Activated CD8-positive, alpha-beta T cell treated with anti-CD3 and anti-CD28 coated beads, Interleukin-2, amount 10 ng/mL, durations not matched to agents 7 days and 5 days (primary cell): ENCODE measurements at regions not wholly inside any gene's neighbourhood (a gene's known extent, or its start where the extent isn't known, plus 50 kb on each side); places are given as distances from the start of the nearest gene placed in this dataset.
"Not testable (repeated sequence)": the region's sequence is repeated elsewhere in the genome, so short reads cannot be mapped to it uniquely, and the experiment has no call there.

Experiments
- ATAC-seq: fragments of 150-1000 bp; cut with Tn5 transposase; one replicate; pipeline ENCODE4 v1.10.0; 2021; ENCODE audit warnings: moderate library complexity
- CTCF ChIA-PET: fragments of 350-600 bp; sonication (Branson Sonifier 250); formaldehyde crosslinking; loops from one replicate; lab custom pipeline; 2021; ENCODE audit warnings: antibody characterized with exemption; lab: Charles Lee
- POLR2A ChIA-PET: fragments of 350-600 bp; sonication (Branson Sonifier 250); formaldehyde crosslinking; loops from one replicate; lab custom pipeline; 2021; ENCODE audit warnings: antibody characterized with exemption; lab: Charles Lee
- DNase-seq: peaks from one replicate; pipeline ENCODE4 v3.0.0-alpha.2; 2020
- H3K27ac Mint-ChIP-seq: one replicate; pipeline ENCODE4 v1.8.0; 2021; ENCODE audit warnings: mild to moderate bottlenecking, mixed read lengths
- H3K27me3 Mint-ChIP-seq: one replicate; pipeline ENCODE4 v1.8.0; 2021; ENCODE audit warnings: low read depth, mixed read lengths
- H3K36me3 Mint-ChIP-seq: one replicate; pipeline ENCODE4 v1.8.0; 2021; ENCODE audit warnings: low read depth, mixed read lengths
- H3K4me1 Mint-ChIP-seq: one replicate; pipeline ENCODE4 v1.8.0; 2021; ENCODE audit warnings: low read depth, mixed read lengths
- H3K4me3 Mint-ChIP-seq: one replicate; pipeline ENCODE4 v1.8.0; 2021; ENCODE audit warnings: mild to moderate bottlenecking, mixed read lengths
- H3K9me3 Mint-ChIP-seq: one replicate; pipeline ENCODE4 v1.8.0; 2022; ENCODE audit warnings: mixed read lengths; ENCODE audit not compliant: insufficient read depth

DNA sequence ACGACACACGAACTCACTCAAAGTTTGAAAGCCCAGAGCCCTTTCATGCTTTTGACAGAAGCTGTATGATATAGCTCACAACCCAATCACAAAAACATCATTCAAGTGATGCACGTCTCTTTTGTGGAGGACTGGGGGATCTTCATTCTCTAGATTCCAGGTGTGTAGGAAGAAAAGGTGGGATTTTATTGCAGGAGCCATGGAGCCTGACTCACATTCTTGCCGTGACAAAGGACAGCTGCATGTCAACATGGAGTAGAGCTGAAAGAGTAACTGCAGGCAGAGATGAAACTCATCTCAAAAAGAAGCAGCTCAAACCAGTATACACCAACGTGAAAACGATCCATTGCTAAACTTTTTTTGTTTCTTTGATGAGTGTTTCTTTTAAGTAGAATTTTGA lies 50.9 kb upstream of the PDE1A start:
- no peak for DNase-seq
- no peak overlapping the region for H3K4me3 Mint-ChIP-seq
- peaks cover 7% of the 10 kb centered on the region for H3K9me3 Mint-ChIP-seq
- CTCF ChIA-PET, result no interaction called here
- ATAC-seq, result no peak
- POLR2A ChIA-PET, result no interaction called here
- no peaks in the 10 kb centered on the region for H3K27me3 Mint-ChIP-seq
- no peaks in the 10 kb centered on the region for H3K4me1 Mint-ChIP-seq
- no peaks in the 10 kb centered on the region for H3K36me3 Mint-ChIP-seq
- H3K27ac Mint-ChIP-seq, result no peak overlapping the region

DNA sequence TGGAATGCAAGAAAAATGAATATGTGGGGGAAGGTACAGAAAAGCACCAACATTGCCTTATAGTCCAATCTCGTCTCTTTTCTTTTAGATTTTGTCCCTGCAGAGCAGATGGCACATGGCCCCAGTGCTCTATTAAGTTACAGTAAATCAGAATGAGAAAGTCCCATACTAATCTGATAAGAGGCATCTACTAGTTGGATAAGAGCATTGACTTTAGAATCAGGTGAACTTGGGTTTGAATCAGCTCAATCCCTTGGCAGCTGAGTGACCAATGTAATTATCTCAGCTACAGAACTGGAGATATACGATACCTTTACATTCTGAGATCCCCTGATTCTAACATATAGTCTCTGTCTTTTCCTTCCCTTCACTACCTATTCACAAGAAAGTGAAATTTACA lies 54.8 kb upstream of the PDE1A start:
- Mint-ChIP-seq H3K27ac (no peak overlapping the region), H3K36me3 (no peaks in the 10 kb centered on the region), H3K27me3 (no peaks in the 10 kb centered on the region), H3K9me3 (no peaks in the 10 kb centered on the region), H3K4me3 (no peak overlapping the region), H3K4me1 (no peaks in the 10 kb centered on the region)
- CTCF ChIA-PET, result interaction anchor here (0.6 to 1.1 kb wide), 2 partner anchors 171 to 241 kb away, joined by 3 to 4 read pairs; no protein-coding TSS in a partner anchor
- ATAC-seq (no peak), DNase-seq (no peak)
- POLR2A ChIA-PET, result no interaction called here

DNA sequence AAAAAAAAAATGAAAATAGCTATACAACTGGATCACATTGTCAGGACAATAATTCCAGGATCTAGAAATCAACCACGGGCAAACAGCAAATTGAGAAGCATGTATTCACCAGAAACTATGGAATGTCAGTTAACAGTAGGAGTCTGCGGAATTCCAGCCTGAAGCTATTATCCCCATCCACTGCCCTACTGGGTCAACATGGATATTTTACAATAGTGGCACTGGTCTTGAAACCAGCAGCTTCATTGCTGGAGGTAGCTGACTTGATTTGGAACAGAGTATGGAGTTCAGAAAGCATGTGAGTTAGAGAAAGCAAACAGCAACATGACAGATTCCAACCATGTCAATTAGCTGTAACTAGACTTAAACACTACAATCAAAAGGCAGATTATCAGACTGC lies 55.7 kb upstream of the PDE1A start:
- ATAC-seq (no peak), DNase-seq (no peak)
- Mint-ChIP-seq H3K4me1 (no peaks in the 10 kb centered on the region), H3K4me3 (no peak overlapping the region), H3K36me3 (no peaks in the 10 kb centered on the region), H3K9me3 (no peaks in the 10 kb centered on the region), H3K27ac (no peak overlapping the region), H3K27me3 (no peaks in the 10 kb centered on the region)
- ChIA-PET CTCF (interaction anchor here (1.1 kb wide), 1 partner anchor 170 kb away, joined by 3 read pairs; no protein-coding TSS in a partner anchor), POLR2A (no interaction called here)

DNA sequence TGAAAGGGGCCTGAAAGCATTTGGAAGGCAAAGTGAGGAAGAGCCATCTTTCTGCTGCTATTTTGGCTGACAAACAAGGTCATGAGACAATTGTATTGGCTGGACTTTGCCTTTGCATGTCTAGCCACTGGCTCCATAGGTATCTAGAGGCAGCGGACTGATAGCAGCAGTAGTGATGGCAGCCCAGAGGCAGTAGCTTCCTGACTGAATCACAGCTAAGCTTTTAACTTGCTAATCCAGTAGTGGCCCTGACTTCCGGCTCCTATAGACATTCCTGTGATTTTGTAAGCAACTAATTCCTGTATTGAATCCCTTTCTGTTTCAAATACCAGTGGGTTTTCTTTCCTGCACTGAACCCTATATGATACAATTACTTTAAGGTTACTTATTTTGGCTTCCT lies 69.8 kb upstream of the PDE1A start:
- Mint-ChIP-seq H3K27ac (no peak overlapping the region), H3K4me3 (no peak overlapping the region), H3K9me3 (no peaks in the 10 kb centered on the region), H3K27me3 (no peaks in the 10 kb centered on the region), H3K36me3 (no peaks in the 10 kb centered on the region), H3K4me1 (no peaks in the 10 kb centered on the region)
- no peak for DNase-seq
- ChIA-PET CTCF (no interaction called here), POLR2A (no interaction called here)
- no peak for ATAC-seq

DNA sequence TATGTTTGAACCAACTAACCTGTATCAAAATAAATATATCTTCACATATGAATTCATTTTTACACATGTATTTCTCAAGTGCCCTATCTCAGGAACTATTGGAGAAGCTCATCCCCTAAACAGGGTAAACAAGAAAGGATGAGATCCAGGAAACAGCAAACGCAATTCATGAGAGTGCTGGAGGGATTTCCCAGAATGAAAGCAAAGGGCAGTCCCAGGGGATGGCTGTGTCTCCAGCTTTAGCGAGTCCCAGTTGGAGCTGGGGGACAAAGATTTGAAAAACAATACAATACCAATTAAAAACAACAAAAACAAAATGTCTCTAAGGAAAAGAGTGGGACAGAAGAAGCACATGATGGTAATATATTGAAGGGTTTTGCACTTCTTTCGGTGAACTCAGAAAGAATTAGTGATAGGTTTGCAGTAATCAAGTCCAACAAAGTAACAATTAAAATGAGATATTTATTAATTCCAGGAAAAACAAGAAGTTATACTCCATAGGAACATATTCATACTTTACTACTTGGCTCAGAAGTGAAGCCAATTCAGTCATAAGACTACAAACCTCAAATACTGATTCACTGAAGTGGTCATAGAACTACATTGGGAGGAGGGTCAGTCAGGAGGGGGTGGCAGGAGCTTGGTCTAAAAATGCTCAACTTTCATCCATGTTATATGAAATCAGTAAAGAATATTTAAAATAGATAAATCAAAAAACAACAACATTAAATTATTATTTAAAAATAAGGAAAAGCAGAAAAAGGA lies 73.1 kb upstream of the PDE1A start:
- DNase-seq, result no peak
- ChIA-PET POLR2A (no interaction called here), CTCF (no interaction called here)
- Mint-ChIP-seq H3K36me3 (no peaks in the 10 kb centered on the region), H3K27me3 (no peaks in the 10 kb centered on the region), H3K4me1 (no peaks in the 10 kb centered on the region), H3K4me3 (no peak overlapping the region), H3K9me3 (no peaks in the 10 kb centered on the region), H3K27ac (no peak overlapping the region)
- no peak for ATAC-seq

DNA sequence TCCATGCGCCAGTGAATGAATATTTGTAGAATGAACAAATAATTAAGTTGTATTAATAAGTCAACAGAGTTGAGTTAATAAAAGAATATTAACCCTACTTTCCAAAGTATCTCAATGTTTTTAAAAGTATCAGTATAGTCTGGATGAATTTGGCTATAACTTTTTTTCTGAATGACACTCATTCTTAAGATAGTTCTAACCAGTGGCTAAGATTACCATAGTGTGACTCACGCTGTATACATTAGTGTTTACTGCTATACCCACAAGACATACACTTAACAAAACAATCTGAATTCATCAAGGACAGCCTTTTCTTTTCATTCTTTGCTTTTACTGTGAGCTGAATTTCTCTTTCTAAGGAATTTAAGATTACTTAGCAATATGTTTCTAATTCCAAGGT lies 77.0 kb upstream of the PDE1A start:
- Mint-ChIP-seq H3K9me3 (no peaks in the 10 kb centered on the region), H3K4me1 (no peaks in the 10 kb centered on the region), H3K4me3 (no peak overlapping the region), H3K27ac (no peak overlapping the region), H3K36me3 (no peaks in the 10 kb centered on the region), H3K27me3 (no peaks in the 10 kb centered on the region)
- ATAC-seq (no peak), DNase-seq (no peak)
- ChIA-PET CTCF (no interaction called here), POLR2A (no interaction called here)

DNA sequence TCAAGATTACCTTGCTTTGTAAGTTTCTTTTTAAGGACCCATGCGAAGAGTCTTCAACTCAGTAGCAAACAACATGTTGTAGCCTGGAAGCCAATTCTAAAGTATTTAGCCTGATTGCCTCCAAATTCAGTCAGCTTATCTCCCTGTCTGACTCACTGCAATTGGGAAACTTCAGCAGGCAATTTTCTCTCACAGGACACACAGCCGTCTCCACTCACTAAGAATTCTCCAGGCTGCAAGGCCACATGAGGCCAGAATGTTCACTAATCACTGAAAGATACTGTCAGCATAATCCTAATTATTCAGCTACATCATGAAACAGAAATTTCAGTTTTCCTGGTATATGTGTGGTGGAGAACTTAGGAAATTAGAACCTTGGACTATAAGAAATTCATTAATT lies 78.1 kb upstream of the PDE1A start:
- Mint-ChIP-seq H3K27ac (no peak overlapping the region), H3K36me3 (no peaks in the 10 kb centered on the region), H3K4me3 (no peak overlapping the region), H3K27me3 (no peaks in the 10 kb centered on the region), H3K4me1 (no peaks in the 10 kb centered on the region), H3K9me3 (no peaks in the 10 kb centered on the region)
- DNase-seq (no peak), ATAC-seq (no peak)
- CTCF ChIA-PET, result no interaction called here
- POLR2A ChIA-PET, result no interaction called here

DNA sequence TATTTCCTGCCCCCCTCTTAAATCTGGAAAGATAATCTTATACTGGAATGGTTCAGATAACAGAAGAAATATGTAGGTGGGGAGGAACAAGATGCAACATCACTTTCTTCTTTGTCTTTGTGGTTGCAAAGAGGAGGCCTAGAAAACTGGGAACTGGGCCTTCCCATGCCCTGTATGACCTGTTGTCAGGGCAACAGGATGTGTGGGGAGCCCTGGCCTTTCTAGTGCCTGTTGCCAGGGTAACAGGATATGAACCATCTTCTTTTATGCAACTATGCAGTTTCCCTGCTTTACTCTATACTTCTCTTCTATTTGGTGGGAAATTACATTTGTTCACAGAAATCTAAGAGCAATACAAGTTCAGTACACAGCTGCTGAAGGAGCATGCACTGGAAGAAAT lies 79.8 kb upstream of the PDE1A start:
- DNase-seq (no peak), ATAC-seq (no peak)
- no peaks in the 10 kb centered on the region for H3K4me1 Mint-ChIP-seq
- H3K4me3 Mint-ChIP-seq, result no peak overlapping the region
- H3K36me3 Mint-ChIP-seq, result no peaks in the 10 kb centered on the region
- no peaks in the 10 kb centered on the region for H3K9me3 Mint-ChIP-seq
- no peak overlapping the region for H3K27ac Mint-ChIP-seq
- ChIA-PET CTCF (no interaction called here), POLR2A (no interaction called here)
- no peaks in the 10 kb centered on the region for H3K27me3 Mint-ChIP-seq

DNA sequence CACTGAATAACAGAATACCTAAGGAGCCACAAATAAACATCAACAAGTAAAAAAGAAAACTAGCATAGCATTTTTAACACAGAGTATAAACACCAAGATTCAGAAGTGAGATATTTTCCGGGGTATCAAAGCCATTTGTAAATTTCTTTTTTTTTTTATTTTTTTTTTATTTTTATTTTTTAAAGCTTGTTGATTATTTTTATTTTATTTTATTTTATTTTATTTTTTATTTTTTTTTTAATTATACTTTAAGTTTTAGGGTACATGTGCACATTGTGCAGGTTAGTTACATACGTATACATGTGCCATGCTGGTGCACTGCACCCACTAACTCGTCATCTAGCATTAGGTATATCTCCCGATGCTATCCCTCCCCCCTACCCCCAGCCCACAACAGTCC lies 81.7 kb upstream of the PDE1A start:
- POLR2A ChIA-PET, H3K4me1 Mint-ChIP-seq, CTCF ChIA-PET, ATAC-seq, H3K36me3 Mint-ChIP-seq, DNase-seq, H3K4me3 Mint-ChIP-seq, H3K27ac Mint-ChIP-seq, H3K9me3 Mint-ChIP-seq, H3K27me3 Mint-ChIP-seq: not testable (repeated sequence)

DNA sequence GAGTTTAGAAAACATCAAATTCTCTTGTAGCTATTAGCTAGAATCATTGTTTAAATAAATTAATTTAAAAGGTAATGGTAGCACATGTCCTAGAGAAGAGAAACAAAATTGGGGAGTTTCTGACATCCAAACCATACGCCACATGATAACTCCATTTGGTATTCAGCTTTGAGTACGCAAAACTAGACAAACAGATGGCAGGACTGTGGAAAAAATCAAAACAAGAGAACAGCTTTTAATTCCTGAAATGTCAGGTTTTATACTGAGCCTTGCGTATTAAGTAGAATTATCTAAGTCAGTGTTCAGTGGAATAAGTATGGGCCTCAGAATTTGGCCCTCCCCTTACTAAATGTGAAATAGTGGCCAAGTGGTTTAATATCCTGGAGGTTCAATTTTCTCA lies 82.4 kb upstream of the PDE1A start:
- ATAC-seq (no peak), DNase-seq (no peak)
- Mint-ChIP-seq H3K27me3 (no peaks in the 10 kb centered on the region), H3K27ac (no peak overlapping the region), H3K9me3 (no peaks in the 10 kb centered on the region), H3K4me1 (no peaks in the 10 kb centered on the region), H3K4me3 (no peak overlapping the region), H3K36me3 (no peaks in the 10 kb centered on the region)
- CTCF ChIA-PET, result no interaction called here
- POLR2A ChIA-PET, result no interaction called here

DNA sequence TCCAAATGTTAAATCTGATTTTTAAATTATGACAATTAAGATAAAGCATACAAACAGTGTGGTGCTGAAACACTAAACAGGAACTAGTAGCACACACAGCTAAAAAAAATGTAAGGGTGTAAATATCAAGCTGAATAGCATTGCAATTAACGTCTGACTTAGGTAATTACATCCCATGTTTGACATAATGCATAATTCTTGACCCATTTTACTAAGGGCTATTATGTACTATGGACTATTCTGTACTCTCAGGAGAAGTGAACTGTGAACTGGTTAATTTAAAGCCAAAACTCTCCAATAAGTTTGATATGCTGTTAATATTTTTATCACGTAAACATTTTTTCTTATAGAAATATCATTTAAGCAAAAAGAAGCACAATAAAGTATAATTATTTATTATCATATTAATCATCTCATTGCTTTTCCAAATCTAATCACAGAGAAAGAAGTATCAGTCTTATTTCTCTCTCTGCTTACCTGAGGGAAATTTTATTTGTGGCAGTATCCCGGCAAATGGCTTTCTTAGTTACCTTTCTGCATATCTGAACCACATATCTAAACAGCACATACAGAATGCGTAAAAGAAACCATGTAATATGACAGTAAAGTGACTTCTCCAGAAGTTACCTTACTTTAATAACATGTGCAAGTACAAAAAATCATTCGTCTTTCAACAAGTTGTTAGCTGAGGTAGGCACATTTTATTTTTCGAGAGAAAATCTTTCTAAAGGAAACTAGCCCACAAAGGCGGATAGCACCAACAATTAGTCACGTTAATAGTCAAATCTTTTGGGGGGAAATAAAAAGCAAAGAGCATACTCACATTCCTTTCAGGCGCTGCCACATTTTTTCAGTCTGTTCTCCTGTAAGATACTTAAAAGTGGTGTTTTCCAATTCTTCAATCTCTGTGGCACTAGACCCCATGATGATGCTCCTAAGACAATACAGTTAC lies 94.9 kb upstream of the PDE1A start:
- POLR2A ChIA-PET, result no interaction called here
- no peak for ATAC-seq
- Mint-ChIP-seq H3K4me1 (no peaks in the 10 kb centered on the region), H3K36me3 (no peaks in the 10 kb centered on the region), H3K4me3 (no peak overlapping the region), H3K27me3 (no peaks in the 10 kb centered on the region), H3K9me3 (no peaks in the 10 kb centered on the region), H3K27ac (no peak overlapping the region)
- DNase-seq, result no peak
- CTCF ChIA-PET, result no interaction called here

DNA sequence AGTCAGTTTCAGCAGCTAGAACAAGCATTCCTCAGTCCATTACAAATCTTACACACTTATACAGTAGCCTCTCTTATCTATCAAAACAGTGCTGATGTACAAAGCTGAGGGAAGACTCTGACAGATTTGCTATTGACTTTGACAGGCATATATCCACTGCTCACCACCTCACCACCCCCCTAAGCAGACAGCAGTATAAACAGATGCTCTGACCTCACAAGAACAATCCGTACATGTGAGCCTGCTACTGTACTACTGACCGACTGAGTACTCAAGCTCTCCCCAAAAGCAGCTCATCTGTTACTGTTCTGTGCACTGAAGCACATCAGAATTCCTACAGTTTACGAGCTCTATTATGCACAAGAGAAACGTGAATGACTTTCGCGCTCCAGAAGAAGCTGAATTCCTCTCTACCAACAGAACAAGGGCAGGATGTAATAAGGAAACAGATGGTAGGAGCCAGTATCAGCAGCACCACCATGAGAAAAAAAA lies 95.6 kb upstream of the PDE1A start:
- no peaks in the 10 kb centered on the region for H3K4me1 Mint-ChIP-seq
- H3K9me3 Mint-ChIP-seq, result no peaks in the 10 kb centered on the region
- ATAC-seq, result no peak
- H3K36me3 Mint-ChIP-seq, result no peaks in the 10 kb centered on the region
- DNase-seq, result no peak
- H3K27ac Mint-ChIP-seq, result no peak overlapping the region
- ChIA-PET POLR2A (no interaction called here), CTCF (no interaction called here)
- no peaks in the 10 kb centered on the region for H3K27me3 Mint-ChIP-seq
- no peak overlapping the region for H3K4me3 Mint-ChIP-seq
